Panc1 (cell line): ENCODE measurements at regions not wholly inside any gene's neighbourhood (a gene's known extent, or its start where the extent isn't known, plus 50 kb on each side); places are given as distances from the start of the nearest gene placed in this dataset.

Source experiments
- ATAC-seq: fragments of 200-7000 bp; cut with Tn5 transposase; 2 replicates; pipeline ENCODE4 v1.9.1; 2020; ENCODE audit warnings: mild to moderate bottlenecking, moderate library complexity
- BruUV-seq: library from RNA; stranded (reverse); fragments of 400-500 nt; replicated peaks from 2 replicates; lab custom pipeline; 2021; lab: Mats Ljungman, UMichigan
- CTCF ChIA-PET: fragments of 300-600 bp; sonication (Branson Sonifier 250); formaldehyde crosslinking; loops from one replicate; lab custom pipeline; 2022; ENCODE audit warnings: antibody characterized with exemption; lab: Charles Lee
- POLR2A ChIA-PET: fragments of 300-600 bp; sonication (Branson Sonifier 250); formaldehyde crosslinking; loops from one replicate; lab custom pipeline; 2022; ENCODE audit warnings: antibody characterized with exemption; lab: Charles Lee
- DNase-seq: peaks from one replicate; pipeline ENCODE4 v3.0.0-alpha.2; 2010; ENCODE audit warnings: low read depth, low spot score
- H3K27ac ChIP-seq: 2 replicates; pipeline ENCODE4 v1.5.1; 2011; ENCODE audit warnings: mild to moderate bottlenecking, low read length, inconsistent platforms
- H3K27me3 ChIP-seq: fragments of 200-500 bp; sonication (Bioruptor generic); 2 replicates; pipeline ENCODE4 v1.6.0; 2014; ENCODE audit warnings: low read length, inconsistent platforms; ENCODE audit not compliant: control insufficient read depth, insufficient read depth
- H3K36me3 ChIP-seq: fragments of 200-500 bp; sonication (Bioruptor generic); 2 replicates; pipeline ENCODE4 v1.5.1; 2014; ENCODE audit warnings: inconsistent platforms, mild to moderate bottlenecking, low read length, moderate library complexity; ENCODE audit not compliant: control insufficient read depth, insufficient read depth
- H3K4me1 ChIP-seq: 2 replicates; pipeline ENCODE4 v1.5.1; 2011; ENCODE audit warnings: inconsistent platforms, mild to moderate bottlenecking, low read length, moderate library complexity; ENCODE audit not compliant: control insufficient read depth, insufficient read depth
- H3K4me3 ChIP-seq, 2 experiments: 2 replicates each; pipeline ENCODE4 v1.5.1; 2011 to 2012; ENCODE audit warnings: low read depth in 2 of 2, low read length in 2 of 2, mild to moderate bottlenecking in 2 of 2, inconsistent platforms in 1 of 2, moderate library complexity in 1 of 2
- H3K9me3 ChIP-seq: fragments of 200-500 bp; sonication (Bioruptor generic); 2 replicates; pipeline ENCODE4 v1.5.1; 2014; ENCODE audit warnings: low read depth, mild to moderate bottlenecking, inconsistent platforms, low read length, moderate library complexity; ENCODE audit not compliant: control insufficient read depth, insufficient read depth
- POLR2AphosphoS5 ChIP-seq: IDR thresholded peaks from 2 replicates; pipeline ENCODE4 v1.6.1; 2012; ENCODE audit warnings: mild to moderate bottlenecking, low read depth, low read length, moderate library complexity
- REST ChIP-seq, 2 experiments: IDR thresholded peaks; 2 replicates each; pipeline ENCODE4 v1.6.1; 2011 to 2012; ENCODE audit warnings: low read depth in 2 of 2, control low read depth in 1 of 2, low read length in 1 of 2, mild to moderate bottlenecking in 1 of 2, moderate library complexity in 1 of 2; ENCODE audit not compliant: insufficient read depth in 1 of 2
- SIN3A ChIP-seq: IDR thresholded peaks from 2 replicates; pipeline ENCODE4 v1.6.1; 2012; ENCODE audit warnings: low read depth, mild to moderate bottlenecking, low read length, moderate library complexity, borderline replicate concordance; ENCODE audit not compliant: insufficient read depth
- TCF7L2 ChIP-seq: IDR thresholded peaks from 2 replicates; pipeline ENCODE4 v1.6.1; 2011; ENCODE audit warnings: mild to moderate bottlenecking, low read depth, low read length, inconsistent platforms
- in situ Hi-C: cut with HindIII; loops from 2 replicates; pipeline ENCODE4 v1.10.0; 2016; ENCODE audit warnings: low sequenced_read_pairs, low pct_unique_long_range_greater_than_20kb
- intact Hi-C: fragments of 100-400 bp; cut with micrococcal nuclease; formaldehyde crosslinking; loops from one replicate; pipeline ENCODE4 v1.10.0; 2022; ENCODE audit not compliant: unreplicated experiment
- TF ChIP-seq, protein P1 (sequence below): fragments of 450-650 bp; IDR thresholded peaks from 2 replicates; pipeline ENCODE4 v1.5.1; 2017; ENCODE audit warnings: mild to moderate bottlenecking

GRCh38 chr19:28453420-28453819, 759.5 kb downstream of the UQCRFS1 start:
- intact Hi-C loops (no loop called here), in situ Hi-C loops (no loop called here)
- POLR2A ChIA-PET = no interaction called here
- H3K4me3 ChIP-seq = no peak overlapping the region
- DNase-seq (no peak), ATAC-seq (no peak)
- TF ChIP-seq POLR2AphosphoS5 = no peak
- no peak for TF ChIP-seq REST (IDR thresholded peaks at IDR 0.05; ENCODE audit: insufficient read depth in 1 of 2, low read depth in 2 of 2, low read length in 1 of 2)
- no peak for TF ChIP-seq TCF7L2
- TF ChIP-seq, protein P1, sequence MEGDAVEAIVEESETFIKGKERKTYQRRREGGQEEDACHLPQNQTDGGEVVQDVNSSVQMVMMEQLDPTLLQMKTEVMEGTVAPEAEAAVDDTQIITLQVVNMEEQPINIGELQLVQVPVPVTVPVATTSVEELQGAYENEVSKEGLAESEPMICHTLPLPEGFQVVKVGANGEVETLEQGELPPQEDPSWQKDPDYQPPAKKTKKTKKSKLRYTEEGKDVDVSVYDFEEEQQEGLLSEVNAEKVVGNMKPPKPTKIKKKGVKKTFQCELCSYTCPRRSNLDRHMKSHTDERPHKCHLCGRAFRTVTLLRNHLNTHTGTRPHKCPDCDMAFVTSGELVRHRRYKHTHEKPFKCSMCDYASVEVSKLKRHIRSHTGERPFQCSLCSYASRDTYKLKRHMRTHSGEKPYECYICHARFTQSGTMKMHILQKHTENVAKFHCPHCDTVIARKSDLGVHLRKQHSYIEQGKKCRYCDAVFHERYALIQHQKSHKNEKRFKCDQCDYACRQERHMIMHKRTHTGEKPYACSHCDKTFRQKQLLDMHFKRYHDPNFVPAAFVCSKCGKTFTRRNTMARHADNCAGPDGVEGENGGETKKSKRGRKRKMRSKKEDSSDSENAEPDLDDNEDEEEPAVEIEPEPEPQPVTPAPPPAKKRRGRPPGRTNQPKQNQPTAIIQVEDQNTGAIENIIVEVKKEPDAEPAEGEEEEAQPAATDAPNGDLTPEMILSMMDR = no peak
- TF ChIP-seq SIN3A = no peak
- H3K36me3 ChIP-seq = no peaks in the 10 kb centered on the region
- no peak overlapping the region for H3K27ac ChIP-seq
- H3K27me3 ChIP-seq = no peaks in the 10 kb centered on the region
- CTCF ChIA-PET = no interaction called here
- no TSS peak for BruUV-seq
- no peaks in the 10 kb centered on the region for H3K9me3 ChIP-seq
- H3K4me1 ChIP-seq = no peaks in the 10 kb centered on the region

DNA sequence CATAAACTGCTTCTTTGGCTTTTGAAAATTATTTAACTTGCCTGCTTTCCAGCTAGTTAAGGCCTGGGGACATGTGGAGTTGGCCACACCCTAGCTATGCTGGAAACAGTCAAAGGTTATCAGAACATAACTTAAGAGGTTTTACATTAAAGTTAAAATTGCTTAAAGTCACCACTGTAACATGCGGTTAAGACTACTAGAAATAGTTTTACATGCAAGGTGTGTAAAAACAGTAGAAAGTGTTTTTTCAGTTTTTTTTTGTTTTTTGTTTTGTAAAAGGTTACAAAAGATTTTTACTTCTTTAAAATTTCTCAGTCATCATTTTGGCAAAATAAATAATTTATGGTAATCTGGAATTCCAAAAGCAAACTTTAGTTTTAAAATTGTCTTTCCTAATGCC, 763.1 kb downstream of the UQCRFS1 start:
- TF ChIP-seq POLR2AphosphoS5 (no peak), SIN3A (no peak), REST (IDR thresholded peaks at IDR 0.05; ENCODE audit: insufficient read depth in 1 of 2, low read depth in 2 of 2, low read length in 1 of 2) (no peak), TCF7L2 (no peak)
- TF ChIP-seq, protein P1 = no peak
- H3K4me1 ChIP-seq = no peaks in the 10 kb centered on the region
- no peaks in the 10 kb centered on the region for H3K36me3 ChIP-seq
- BruUV-seq = no TSS peak
- in situ Hi-C loops (no loop called here), intact Hi-C loops (no loop called here)
- H3K4me3 ChIP-seq = no peak overlapping the region
- DNase-seq (no peak), ATAC-seq (no peak)
- no peaks in the 10 kb centered on the region for H3K27me3 ChIP-seq
- no peak overlapping the region for H3K27ac ChIP-seq
- ChIA-PET CTCF (no interaction called here), POLR2A (no interaction called here)
- H3K9me3 ChIP-seq = no peaks in the 10 kb centered on the region
